Ishikawa (cell line): ENCODE measurements at regions not wholly inside any gene's neighbourhood (a gene's known extent, or its start where the extent isn't known, plus 50 kb on each side); places are given as distances from the start of the nearest gene placed in this dataset.

Experiments
- CEBPB ChIP-seq: IDR thresholded peaks from 2 replicates; pipeline ENCODE4 v1.6.1; 2012
- CREB1 ChIP-seq: IDR thresholded peaks from 2 replicates; pipeline ENCODE4 v1.6.1; 2012; ENCODE audit warnings: low read depth
- EGR1 ChIP-seq: IDR thresholded peaks from 2 replicates; pipeline ENCODE4 v1.6.1; 2012
- EP300 ChIP-seq: IDR thresholded peaks from 2 replicates; pipeline ENCODE4 v1.6.1; 2012; ENCODE audit warnings: borderline replicate concordance
- FOXM1 ChIP-seq: IDR thresholded peaks from 2 replicates; pipeline ENCODE4 v1.6.1; 2012; ENCODE audit warnings: low read depth, borderline replicate concordance
- MAX ChIP-seq: IDR thresholded peaks from 2 replicates; pipeline ENCODE4 v1.6.1; 2012
- NFIC ChIP-seq: IDR thresholded peaks from 2 replicates; pipeline ENCODE4 v1.6.1; 2012
- RAD21 ChIP-seq: IDR thresholded peaks from 2 replicates; pipeline ENCODE4 v1.6.1; 2012; ENCODE audit warnings: low read depth
- REST ChIP-seq: IDR thresholded peaks from 2 replicates; pipeline ENCODE4 v1.6.1; 2012; ENCODE audit warnings: low read depth, mild to moderate bottlenecking
- TAF1 ChIP-seq: IDR thresholded peaks from 2 replicates; pipeline ENCODE4 v1.6.1; 2012; ENCODE audit warnings: low read depth, mild to moderate bottlenecking
- TCF12 ChIP-seq: IDR thresholded peaks from 2 replicates; pipeline ENCODE4 v1.6.1; 2012; ENCODE audit warnings: low read depth
- TEAD4 ChIP-seq: IDR thresholded peaks from 2 replicates; pipeline ENCODE4 v1.6.1; 2012
- USF1 ChIP-seq: IDR thresholded peaks from 2 replicates; pipeline ENCODE4 v1.6.1; 2012
- YY1 ChIP-seq: IDR thresholded peaks from 2 replicates; pipeline ENCODE4 v1.6.1; 2012; ENCODE audit warnings: low read depth
- ZBTB7A ChIP-seq: IDR thresholded peaks from 2 replicates; pipeline ENCODE4 v1.6.1; 2012; ENCODE audit warnings: low read depth

GRCh38 chr2:129904532-129905446 is 74.7 kb upstream of the RAB6C start:
- TF ChIP-seq ZBTB7A (no peak), REST (no peak)

GRCh38 chr2:129905664-129906081 is 73.8 kb upstream of the RAB6C start:
- TF ChIP-seq TEAD4 = no peak
- no peak for TF ChIP-seq EP300
- no peak for TF ChIP-seq USF1
- no peak for TF ChIP-seq FOXM1
- no peak for TF ChIP-seq ZBTB7A
- TF ChIP-seq CEBPB = no peak
- TF ChIP-seq RAD21 = no peak
- no peak for TF ChIP-seq EGR1
- no peak for TF ChIP-seq TCF12
- no peak for TF ChIP-seq NFIC
- TF ChIP-seq CREB1 = no peak
- TF ChIP-seq MAX = no peak
- no peak for TF ChIP-seq YY1
- TF ChIP-seq REST = no peak
- TF ChIP-seq TAF1 = no peak

- TF ChIP-seq EGR1 (no peak), FOXM1 (no peak), EP300 (no peak)
Measured at GRCh38 chr2:129906139-129906860, 73.2 kb upstream of the RAB6C start.

- TF ChIP-seq FOXM1 = no peak
- TF ChIP-seq USF1 = no peak
- TF ChIP-seq YY1 = no peak
- no peak for TF ChIP-seq EP300
- TF ChIP-seq CEBPB = no peak
- TF ChIP-seq RAD21 = no peak
Measured at GRCh38 chr2:129906861-129907235, 72.6 kb upstream of the RAB6C start.

- TF ChIP-seq TEAD4 (no peak), TAF1 (no peak), EGR1 (no peak), REST (no peak), ZBTB7A (no peak), CREB1 (no peak)
Measured at GRCh38 chr2:129907256-129907998, 72.0 kb upstream of the RAB6C start.
